HepG2 (cell line): ENCODE measurements at regions not wholly inside any gene's neighbourhood (a gene's known extent, or its start where the extent isn't known, plus 50 kb on each side); places are given as distances from the start of the nearest gene placed in this dataset.

Experiments used
- ATAC-seq: fragments of 200-7000 bp; cut with Tn5 transposase; 3 replicates; pipeline ENCODE4 v1.9.1; 2020; ENCODE audit warnings: mild to moderate bottlenecking, moderate library complexity
- BruUV-seq: library from RNA; stranded (reverse); fragments of 400-500 nt; replicated peaks from 2 replicates; lab custom pipeline; 2021; lab: Mats Ljungman, UMichigan
- CTCF ChIA-PET: fragments of 300-600 bp; formaldehyde crosslinking; extraction: SDS; loops from one replicate; lab custom pipeline; 2021; ENCODE audit warnings: low total read pairs, inconsistent platforms, low intra/inter-chr PET ratio; lab: Yijun Ruan, JAX
- POLR2A ChIA-PET: fragments of 350-600 bp; sonication (Branson Sonifier 250); formaldehyde crosslinking; loops from one replicate; lab custom pipeline; 2020; ENCODE audit warnings: antibody characterized with exemption, inconsistent platforms; lab: Yijun Ruan, JAX
- DNase-seq: peaks from one replicate; pipeline ENCODE4 v3.0.0-alpha.2; 2015; ENCODE audit warnings: low spot score
- FAIRE-seq: peaks from 3 replicates; lab custom pipeline; 2011; peaks lifted over from hg19 to GRCh38; lab: Jason Lieb, UNC
- H2AFZ ChIP-seq: one replicate; pipeline ENCODE4 v1.6.1; 2011; ENCODE audit warnings: low read length, inconsistent platforms
- H3K27ac ChIP-seq: fragments of 300-600 bp; 3 replicates; pipeline ENCODE4 v1.8.0; 2011; ENCODE audit warnings: mixed run types, mild to moderate bottlenecking, mixed read lengths, low read length, inconsistent platforms; ENCODE audit not compliant: insufficient read depth; ENCODE audit errors: extremely low read length
- H3K27me3 ChIP-seq, 2 experiments: fragments of 200-600 bp in 1 of 2; 2 replicates in 1 of 2; 3 replicates in 1 of 2; pipeline versions ENCODE4 v1.6.0 to v1.8.0; 2011; ENCODE audit warnings: low read length in 2 of 2, mild to moderate bottlenecking in 2 of 2, moderate library complexity in 2 of 2, inconsistent platforms in 1 of 2; ENCODE audit not compliant: insufficient read depth in 2 of 2, control insufficient read depth in 1 of 2
- H3K36me3 ChIP-seq, 2 experiments: fragments of 200-600 bp in 1 of 2; replicated peaks in 1 of 2; 2 replicates in 1 of 2; 3 replicates in 1 of 2; pipeline versions ENCODE4 v1.5.1 to v1.8.0; 2011; ENCODE audit warnings: low read length in 2 of 2, inconsistent platforms in 1 of 2; ENCODE audit not compliant: insufficient read depth in 2 of 2, control insufficient read depth in 1 of 2
- H3K4me1 ChIP-seq: 2 replicates; pipeline ENCODE4 v1.5.1; 2012; ENCODE audit warnings: low read length, inconsistent platforms; ENCODE audit not compliant: insufficient read depth
- H3K4me2 ChIP-seq: 2 replicates; pipeline ENCODE4 v1.6.0; 2011; ENCODE audit warnings: low read depth, low read length, inconsistent platforms
- H3K4me3 ChIP-seq, 3 experiments: fragments of 200-600 bp in 1 of 3; sonication (generic), shearing (Covaris generic) in 1 of 3; replicated peaks in 1 of 3; 2 replicates each; pipeline ENCODE4 v1.5.1; 2011 to 2016; ENCODE audit warnings: low read length in 3 of 3, inconsistent platforms in 2 of 3, low read depth in 2 of 3, mild to moderate bottlenecking in 2 of 3, control low read depth in 1 of 3, mixed read lengths in 1 of 3; ENCODE audit not compliant: insufficient read depth in 1 of 3
- H3K79me2 ChIP-seq: one replicate; pipeline ENCODE4 v1.6.1; 2011; ENCODE audit warnings: low read length, inconsistent platforms; ENCODE audit not compliant: insufficient read depth
- H3K9ac ChIP-seq: 2 replicates; pipeline ENCODE4 v1.6.0; 2011; ENCODE audit warnings: mild to moderate bottlenecking, low read depth, low read length, inconsistent platforms; ENCODE audit not compliant: insufficient read depth
- H3K9me3 ChIP-seq: 2 replicates; pipeline ENCODE4 v1.5.1; 2012; ENCODE audit warnings: mild to moderate bottlenecking, low read length
- H4K20me1 ChIP-seq: 2 replicates; pipeline ENCODE4 v1.6.0; 2011; ENCODE audit warnings: inconsistent platforms, mild to moderate bottlenecking, low read length, moderate library complexity; ENCODE audit not compliant: insufficient read depth
- ATF1 ChIP-seq: IDR thresholded peaks from 2 replicates; pipeline ENCODE4 v1.6.1; 2016; ENCODE audit warnings: mild to moderate bottlenecking, control low read depth
- CAMTA2 ChIP-seq: sonication (generic); formaldehyde crosslinking; IDR thresholded peaks from 2 replicates; pipeline ENCODE4 v1.4.0; 2020; ENCODE audit warnings: mild to moderate bottlenecking, missing genetic modification reagents, borderline replicate concordance
- CHD4 ChIP-seq: fragments of 200-600 bp; sonication (generic); IDR thresholded peaks from 2 replicates; pipeline ENCODE4 v1.7.0; 2017; ENCODE audit warnings: mild to moderate bottlenecking, low read length, borderline replicate concordance
- IRF2 ChIP-seq: IDR thresholded peaks from 2 replicates; pipeline ENCODE4 v1.6.1; 2018; ENCODE audit warnings: missing genetic modification reagents, missing compliant biosample characterization
- LCORL ChIP-seq, 2 experiments: fragments of 450-650 bp in 1 of 2; sonication (generic) in 1 of 2; formaldehyde crosslinking in 1 of 2; IDR thresholded peaks; 2 replicates each; pipeline versions ENCODE4 v1.5.0 to v1.6.1; 2017 to 2020; ENCODE audit warnings: antibody characterized with exemption in 1 of 2, missing genetic modification reagents in 1 of 2
- REL ChIP-seq: sonication (generic); formaldehyde crosslinking; conservative IDR thresholded peaks from 2 replicates; pipeline ENCODE4 v1.8.0; 2022; ENCODE audit warnings: mild to moderate bottlenecking, missing genetic modification reagents, moderate library complexity
- ZNF501 ChIP-seq: sonication (generic); formaldehyde crosslinking; IDR thresholded peaks from 2 replicates; pipeline ENCODE4 v1.5.1; 2020; ENCODE audit warnings: mild to moderate bottlenecking, moderate library complexity, missing genetic modification reagents
- WGBS: methylation state at CpG from one replicate; pipeline ENCODE4 v1.1.6; 2017; ENCODE audit warnings: low lambda C conversion rate; 5-methylcytosine and 5-hydroxymethylcytosine counted together
- in situ Hi-C: cut with HindIII; loops from 2 replicates; pipeline ENCODE4 v1.10.0; 2017; ENCODE audit warnings: low pct_unique_long_range_greater_than_20kb; ENCODE audit not compliant: extremely low pct_ligation_motif_present
- intact Hi-C: fragments of 100-400 bp; cut with micrococcal nuclease; formaldehyde crosslinking; loops from one replicate; pipeline ENCODE4 v1.10.0; 2022; ENCODE audit not compliant: unreplicated experiment
- TF ChIP-seq, protein P1 (sequence below): sonication (generic); formaldehyde crosslinking; IDR thresholded peaks from 2 replicates; pipeline ENCODE4 v1.5.0; 2020; ENCODE audit warnings: missing genetic modification reagents, mild to moderate bottlenecking, borderline replicate concordance
- TF ChIP-seq, protein P2 (sequence below): sonication (generic); formaldehyde crosslinking; IDR thresholded peaks from 2 replicates; pipeline ENCODE4 v1.4.0; 2020; ENCODE audit warnings: mild to moderate bottlenecking, missing genetic modification reagents
- TF ChIP-seq, protein P3 (sequence below): sonication (generic); formaldehyde crosslinking; IDR thresholded peaks from 2 replicates; pipeline ENCODE4 v1.5.1; 2020; ENCODE audit warnings: mild to moderate bottlenecking, missing genetic modification reagents, moderate library complexity
- TF ChIP-seq, protein P4 (sequence below): sonication (generic); formaldehyde crosslinking; IDR thresholded peaks from 2 replicates; pipeline ENCODE4 v1.8.0; 2022; ENCODE audit warnings: missing genetic modification reagents, mild to moderate bottlenecking, moderate library complexity, borderline replicate concordance
- TF ChIP-seq, protein P5 (sequence below): sonication (generic); formaldehyde crosslinking; IDR thresholded peaks from 2 replicates; pipeline ENCODE4 v1.8.1; 2023; ENCODE audit warnings: mild to moderate bottlenecking, inconsistent platforms, moderate library complexity, missing genetic modification reagents, borderline replicate concordance
- TF ChIP-seq, protein P6 (sequence below): sonication (generic); formaldehyde crosslinking; IDR thresholded peaks from 2 replicates; pipeline ENCODE4 v1.9.0; 2022; ENCODE audit warnings: low read depth, missing genetic modification reagents

DNA sequence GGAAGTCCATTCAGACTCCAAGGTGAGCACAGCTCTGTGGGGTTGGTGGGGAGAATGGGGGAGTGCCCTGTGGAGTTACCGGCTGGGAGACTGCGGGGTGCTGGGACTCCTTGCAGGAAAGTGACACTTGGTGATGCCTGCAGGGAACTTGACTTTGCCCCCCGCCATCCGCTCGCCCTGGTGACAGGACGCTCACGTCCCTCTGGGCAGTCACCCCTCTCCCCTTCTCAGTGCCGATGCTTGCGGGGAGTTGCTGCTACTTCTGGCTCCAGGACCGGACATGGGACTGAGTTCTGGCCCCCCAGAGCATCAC, 209.5 kb upstream of the C1orf174 start:
- no peaks in the 10 kb centered on the region for H3K9me3 ChIP-seq
- ChIA-PET POLR2A (no interaction called here), CTCF (no interaction called here)
- DNase-seq: no peak
- H3K4me3 ChIP-seq: no peak overlapping the region
- FAIRE-seq: no peak
- H3K4me1 ChIP-seq: no peaks in the 10 kb centered on the region
- WGBS: 40% methylated on average over 1 of the region's 10 CpGs
- in situ Hi-C loops (no loop called here), intact Hi-C loops (no loop called here)
- BruUV-seq: no TSS peak
- peaks cover 5 to 37% of the 10 kb centered on the region in 2 experiments; a peak in 4 of 5 replicates for H3K27me3 ChIP-seq
- H2AFZ ChIP-seq: no peak overlapping the region
- H4K20me1 ChIP-seq: no peaks in the 10 kb centered on the region
- H3K79me2 ChIP-seq: no peaks in the 10 kb centered on the region
- ATAC-seq: no peak
- no peak overlapping the region for H3K27ac ChIP-seq
- H3K9ac ChIP-seq: no peak overlapping the region
- H3K36me3 ChIP-seq: no peaks in the 10 kb centered on the region
- no peak overlapping the region for H3K4me2 ChIP-seq
- TF ChIP-seq, protein P1, sequence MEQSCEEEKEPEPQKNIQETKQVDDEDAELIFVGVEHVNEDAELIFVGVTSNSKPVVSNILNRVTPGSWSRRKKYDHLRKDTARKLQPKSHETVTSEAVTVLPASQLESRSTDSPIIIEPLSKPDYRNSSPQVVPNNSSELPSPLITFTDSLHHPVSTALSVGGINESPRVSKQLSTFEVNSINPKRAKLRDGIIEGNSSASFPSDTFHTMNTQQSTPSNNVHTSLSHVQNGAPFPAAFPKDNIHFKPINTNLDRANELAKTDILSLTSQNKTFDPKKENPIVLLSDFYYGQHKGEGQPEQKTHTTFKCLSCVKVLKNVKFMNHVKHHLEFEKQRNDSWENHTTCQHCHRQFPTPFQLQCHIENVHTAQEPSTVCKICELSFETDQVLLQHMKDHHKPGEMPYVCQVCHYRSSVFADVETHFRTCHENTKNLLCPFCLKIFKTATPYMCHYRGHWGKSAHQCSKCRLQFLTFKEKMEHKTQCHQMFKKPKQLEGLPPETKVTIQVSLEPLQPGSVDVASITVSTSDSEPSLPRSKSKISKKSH (CRISPR knock-in tag): no peak
- TF ChIP-seq, protein P2, sequence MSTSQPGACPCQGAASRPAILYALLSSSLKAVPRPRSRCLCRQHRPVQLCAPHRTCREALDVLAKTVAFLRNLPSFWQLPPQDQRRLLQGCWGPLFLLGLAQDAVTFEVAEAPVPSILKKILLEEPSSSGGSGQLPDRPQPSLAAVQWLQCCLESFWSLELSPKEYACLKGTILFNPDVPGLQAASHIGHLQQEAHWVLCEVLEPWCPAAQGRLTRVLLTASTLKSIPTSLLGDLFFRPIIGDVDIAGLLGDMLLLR (CRISPR knock-in tag): no peak
- TF ChIP-seq ATF1 (CRISPR knock-in tag) (no peak), ZNF501 (CRISPR knock-in tag) (no peak), CAMTA2 (CRISPR knock-in tag) (no peak), LCORL (IDR thresholded peaks at IDR 0.05) (no peak), LCORL (CRISPR knock-in tag; IDR thresholded peaks at IDR 0.05) (no peak), CHD4 (no peak), REL (no peak), IRF2 (no peak)
- TF ChIP-seq, protein P3, sequence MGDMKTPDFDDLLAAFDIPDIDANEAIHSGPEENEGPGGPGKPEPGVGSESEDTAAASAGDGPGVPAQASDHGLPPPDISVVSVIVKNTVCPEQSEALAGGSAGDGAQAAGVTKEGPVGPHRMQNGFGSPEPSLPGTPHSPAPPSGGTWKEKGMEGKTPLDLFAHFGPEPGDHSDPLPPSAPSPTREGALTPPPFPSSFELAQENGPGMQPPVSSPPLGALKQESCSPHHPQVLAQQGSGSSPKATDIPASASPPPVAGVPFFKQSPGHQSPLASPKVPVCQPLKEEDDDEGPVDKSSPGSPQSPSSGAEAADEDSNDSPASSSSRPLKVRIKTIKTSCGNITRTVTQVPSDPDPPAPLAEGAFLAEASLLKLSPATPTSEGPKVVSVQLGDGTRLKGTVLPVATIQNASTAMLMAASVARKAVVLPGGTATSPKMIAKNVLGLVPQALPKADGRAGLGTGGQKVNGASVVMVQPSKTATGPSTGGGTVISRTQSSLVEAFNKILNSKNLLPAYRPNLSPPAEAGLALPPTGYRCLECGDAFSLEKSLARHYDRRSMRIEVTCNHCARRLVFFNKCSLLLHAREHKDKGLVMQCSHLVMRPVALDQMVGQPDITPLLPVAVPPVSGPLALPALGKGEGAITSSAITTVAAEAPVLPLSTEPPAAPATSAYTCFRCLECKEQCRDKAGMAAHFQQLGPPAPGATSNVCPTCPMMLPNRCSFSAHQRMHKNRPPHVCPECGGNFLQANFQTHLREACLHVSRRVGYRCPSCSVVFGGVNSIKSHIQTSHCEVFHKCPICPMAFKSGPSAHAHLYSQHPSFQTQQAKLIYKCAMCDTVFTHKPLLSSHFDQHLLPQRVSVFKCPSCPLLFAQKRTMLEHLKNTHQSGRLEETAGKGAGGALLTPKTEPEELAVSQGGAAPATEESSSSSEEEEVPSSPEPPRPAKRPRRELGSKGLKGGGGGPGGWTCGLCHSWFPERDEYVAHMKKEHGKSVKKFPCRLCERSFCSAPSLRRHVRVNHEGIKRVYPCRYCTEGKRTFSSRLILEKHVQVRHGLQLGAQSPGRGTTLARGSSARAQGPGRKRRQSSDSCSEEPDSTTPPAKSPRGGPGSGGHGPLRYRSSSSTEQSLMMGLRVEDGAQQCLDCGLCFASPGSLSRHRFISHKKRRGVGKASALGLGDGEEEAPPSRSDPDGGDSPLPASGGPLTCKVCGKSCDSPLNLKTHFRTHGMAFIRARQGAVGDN (CRISPR knock-in tag): no peak
- TF ChIP-seq, protein P4, sequence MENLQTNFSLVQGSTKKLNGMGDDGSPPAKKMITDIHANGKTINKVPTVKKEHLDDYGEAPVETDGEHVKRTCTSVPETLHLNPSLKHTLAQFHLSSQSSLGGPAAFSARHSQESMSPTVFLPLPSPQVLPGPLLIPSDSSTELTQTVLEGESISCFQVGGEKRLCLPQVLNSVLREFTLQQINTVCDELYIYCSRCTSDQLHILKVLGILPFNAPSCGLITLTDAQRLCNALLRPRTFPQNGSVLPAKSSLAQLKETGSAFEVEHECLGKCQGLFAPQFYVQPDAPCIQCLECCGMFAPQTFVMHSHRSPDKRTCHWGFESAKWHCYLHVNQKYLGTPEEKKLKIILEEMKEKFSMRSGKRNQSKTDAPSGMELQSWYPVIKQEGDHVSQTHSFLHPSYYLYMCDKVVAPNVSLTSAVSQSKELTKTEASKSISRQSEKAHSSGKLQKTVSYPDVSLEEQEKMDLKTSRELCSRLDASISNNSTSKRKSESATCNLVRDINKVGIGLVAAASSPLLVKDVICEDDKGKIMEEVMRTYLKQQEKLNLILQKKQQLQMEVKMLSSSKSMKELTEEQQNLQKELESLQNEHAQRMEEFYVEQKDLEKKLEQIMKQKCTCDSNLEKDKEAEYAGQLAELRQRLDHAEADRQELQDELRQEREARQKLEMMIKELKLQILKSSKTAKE (CRISPR knock-in tag): no peak
- TF ChIP-seq, protein P5, sequence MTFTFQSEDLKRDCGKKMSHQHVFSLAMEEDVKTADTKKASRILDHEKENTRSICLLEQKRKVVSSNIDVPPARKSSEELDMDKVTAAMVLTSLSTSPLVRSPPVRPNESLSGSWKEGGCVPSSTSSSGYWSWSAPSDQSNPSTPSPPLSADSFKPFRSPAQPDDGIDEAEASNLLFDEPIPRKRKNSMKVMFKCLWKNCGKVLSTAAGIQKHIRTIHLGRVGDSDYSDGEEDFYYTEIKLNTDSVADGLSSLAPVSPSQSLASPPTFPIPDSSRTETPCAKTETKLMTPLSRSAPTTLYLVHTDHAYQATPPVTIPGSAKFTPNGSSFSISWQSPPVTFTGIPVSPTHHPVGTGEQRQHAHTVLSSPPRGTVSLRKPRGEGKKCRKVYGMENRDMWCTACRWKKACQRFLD (CRISPR knock-in tag): no peak
- TF ChIP-seq, protein P6, sequence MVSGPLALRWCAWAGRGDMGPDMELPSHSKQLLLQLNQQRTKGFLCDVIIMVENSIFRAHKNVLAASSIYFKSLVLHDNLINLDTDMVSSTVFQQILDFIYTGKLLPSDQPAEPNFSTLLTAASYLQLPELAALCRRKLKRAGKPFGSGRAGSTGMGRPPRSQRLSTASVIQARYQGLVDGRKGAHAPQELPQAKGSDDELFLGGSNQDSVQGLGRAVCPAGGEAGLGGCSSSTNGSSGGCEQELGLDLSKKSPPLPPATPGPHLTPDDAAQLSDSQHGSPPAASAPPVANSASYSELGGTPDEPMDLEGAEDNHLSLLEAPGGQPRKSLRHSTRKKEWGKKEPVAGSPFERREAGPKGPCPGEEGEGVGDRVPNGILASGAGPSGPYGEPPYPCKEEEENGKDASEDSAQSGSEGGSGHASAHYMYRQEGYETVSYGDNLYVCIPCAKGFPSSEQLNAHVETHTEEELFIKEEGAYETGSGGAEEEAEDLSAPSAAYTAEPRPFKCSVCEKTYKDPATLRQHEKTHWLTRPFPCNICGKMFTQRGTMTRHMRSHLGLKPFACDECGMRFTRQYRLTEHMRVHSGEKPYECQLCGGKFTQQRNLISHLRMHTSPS: no peak
